ENCODE measurements at regions not wholly inside any gene's neighbourhood (a gene's known extent, or its start where the extent isn't known, plus 50 kb on each side); places are given as distances from the start of the nearest gene placed in this dataset.

- TF ChIP-seq CTCF (IDR thresholded peaks at IDR 0.05; ENCODE audit: extremely low read depth in 1 of 2, insufficient read depth in 1 of 2, low read depth in 1 of 2, low read length in 2 of 2): no peak
- TF ChIP-seq MYC (IDR thresholded peaks at IDR 0.05; ENCODE audit: low read depth, low read length): no peak
- TF ChIP-seq JUN (IDR thresholded peaks at IDR 0.05; ENCODE audit: borderline replicate concordance, insufficient read depth, insufficient read length, low read depth): no peak
- no peak for TF ChIP-seq EZH2 (IDR thresholded peaks at IDR 0.05; ENCODE audit: borderline replicate concordance, low read depth, low read length, severe bottlenecking)
- no peak for TF ChIP-seq POLR2AphosphoS5 (IDR thresholded peaks at IDR 0.05; ENCODE audit: insufficient read depth, low read depth, low read length)
- no peak for TF ChIP-seq MAX (IDR thresholded peaks at IDR 0.05; ENCODE audit: insufficient read depth, insufficient read length)
Measured at GRCh38 chr7:121599887-121600286, 203.8 kb upstream of the FAM3C start.
